ENCODE measurements at regions not wholly inside any gene's neighbourhood (a gene's known extent, or its start where the extent isn't known, plus 50 kb on each side); places are given as distances from the start of the nearest gene placed in this dataset.
"Not testable (repeated sequence)": the region's sequence is repeated elsewhere in the genome, so short reads cannot be mapped to it uniquely, and the experiment has no call there.

DNA sequence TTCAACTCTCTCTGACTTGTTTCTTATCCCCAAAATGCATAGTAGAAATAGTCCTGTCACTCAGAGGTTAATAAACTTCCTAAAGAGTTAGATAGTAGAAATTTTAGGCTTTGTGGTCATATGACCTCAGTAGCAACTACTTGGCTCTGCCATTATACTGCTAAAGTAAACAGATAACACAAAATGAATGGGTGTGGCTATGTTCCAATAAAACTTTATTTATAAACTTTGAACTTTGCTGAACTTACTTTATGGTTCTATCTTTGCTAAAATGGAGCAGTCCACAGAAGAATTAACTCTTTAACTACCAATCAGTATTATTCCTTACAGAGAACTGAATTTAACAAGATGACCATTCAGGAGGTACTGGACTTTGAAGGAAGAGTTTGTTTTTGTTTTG, 393.6 kb upstream of the CDIN1 start:
- H3K4me1 Mint-ChIP-seq = no peaks in the 10 kb centered on the region
- no peak overlapping the region for H3K4me3 Mint-ChIP-seq
- DNase-seq = no peak
- no peaks in the 10 kb centered on the region for H3K36me3 Mint-ChIP-seq (ENCODE audit: low read depth)
- POLR2A ChIA-PET = no interaction called here
- CTCF ChIA-PET = no interaction called here
- no peak for ATAC-seq
- peaks cover 7% of the 10 kb centered on the region for H3K9me3 Mint-ChIP-seq (ENCODE audit: low read depth)
- no peak overlapping the region for H3K27ac Mint-ChIP-seq
- intact Hi-C loops (cut with DNase I, micrococcal nuclease) = no loop called here
- no peaks in the 10 kb centered on the region for H3K27me3 Mint-ChIP-seq

DNA sequence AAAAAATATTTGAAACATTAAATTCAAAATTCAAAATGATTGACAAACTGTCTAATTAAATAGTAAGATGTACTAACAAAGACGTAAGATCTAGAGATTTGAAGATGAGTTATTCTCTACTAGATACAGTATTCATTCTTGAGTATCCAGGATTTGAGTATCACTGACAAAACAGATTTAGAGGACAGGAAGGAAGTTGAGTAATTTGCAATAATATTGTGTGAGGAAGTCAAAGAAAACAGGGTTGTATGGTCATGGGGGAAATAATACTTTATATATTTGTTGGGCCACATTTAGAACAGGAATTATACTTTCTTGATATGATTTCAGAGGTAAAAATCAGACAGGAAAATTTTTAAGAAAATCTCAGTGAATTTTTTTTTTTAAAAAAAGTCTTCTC, 393.1 kb upstream of the CDIN1 start:
- ChIA-PET POLR2A (no interaction called here), CTCF (no interaction called here)

DNA sequence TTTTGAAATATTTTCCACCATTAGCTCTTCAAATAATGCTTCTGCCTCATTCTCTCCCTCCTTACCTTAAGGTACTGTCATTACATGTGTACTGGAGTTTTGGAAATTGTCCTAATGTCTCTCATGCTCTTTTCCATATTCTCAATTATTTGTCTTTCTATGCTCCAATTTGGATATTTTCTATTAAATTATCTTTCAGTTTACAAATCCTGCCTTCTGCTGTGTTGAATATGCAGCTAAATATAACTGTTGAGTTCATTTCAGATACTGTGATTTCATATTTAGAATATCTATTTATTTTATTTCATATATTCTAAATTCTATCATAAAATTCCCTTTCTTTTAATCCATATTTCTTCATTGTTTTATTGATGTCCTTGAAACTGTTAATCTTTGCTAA, 388.0 kb upstream of the CDIN1 start:
- Mint-ChIP-seq H3K36me3 (ENCODE audit: low read depth) (no peaks in the 10 kb centered on the region), H3K4me1 (no peaks in the 10 kb centered on the region), H3K27me3 (no peaks in the 10 kb centered on the region), H3K27ac (no peak overlapping the region), H3K9me3 (ENCODE audit: low read depth) (no peaks in the 10 kb centered on the region), H3K4me3 (no peak overlapping the region)
- DNase-seq (no peak), ATAC-seq (no peak)
- CTCF ChIA-PET = no interaction called here
- POLR2A ChIA-PET = no interaction called here
- intact Hi-C loops (cut with DNase I, micrococcal nuclease) = no loop called here

More for the DNA sequence above, 393.1 kb upstream of the CDIN1 start:
- Mint-ChIP-seq H3K36me3 (ENCODE audit: low read depth) (no peaks in the 10 kb centered on the region), H3K4me3 (no peak overlapping the region), H3K4me1 (no peaks in the 10 kb centered on the region), H3K27me3 (no peaks in the 10 kb centered on the region), H3K27ac (no peak overlapping the region), H3K9me3 (ENCODE audit: low read depth) (peaks cover 7% of the 10 kb centered on the region)
- DNase-seq (no peak), ATAC-seq (no peak)
- intact Hi-C loops (cut with DNase I, micrococcal nuclease) = no loop called here

DNA sequence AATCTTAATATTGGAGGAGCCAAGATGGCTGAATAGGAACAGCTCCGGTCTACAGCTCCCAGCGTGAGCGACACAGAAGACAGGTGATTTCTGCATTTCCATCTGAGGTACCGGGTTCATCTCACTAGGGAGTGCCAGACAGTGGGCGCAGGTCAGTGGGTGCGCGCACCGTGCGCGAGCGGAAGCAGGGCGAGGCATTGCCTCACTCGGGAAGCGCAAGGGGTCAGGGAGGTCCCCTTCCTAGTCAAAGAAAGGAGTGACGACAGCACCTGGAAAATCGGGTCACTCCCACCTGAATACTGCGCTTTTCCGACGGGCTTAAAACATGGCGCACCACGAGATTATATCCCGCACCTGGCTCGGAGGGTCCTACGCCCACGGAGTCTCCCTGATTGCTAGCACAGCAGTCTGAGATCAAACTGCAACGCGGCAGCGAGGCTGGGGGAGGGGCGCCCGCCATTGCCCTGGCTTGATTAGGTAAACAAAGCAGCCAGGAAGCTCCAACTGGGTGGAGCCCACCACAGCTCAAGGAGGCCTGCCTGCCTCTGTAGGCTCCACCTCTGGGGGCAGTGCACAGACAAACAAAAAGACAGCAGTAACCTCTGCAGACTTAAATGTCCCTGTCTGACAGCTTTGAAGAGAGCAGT, 383.9 kb upstream of the CDIN1 start:
- H3K9me3 Mint-ChIP-seq (ENCODE audit: low read depth); H3K4me1 Mint-ChIP-seq; intact Hi-C loops (cut with DNase I, micrococcal nuclease); CTCF ChIA-PET; H3K27me3 Mint-ChIP-seq; H3K4me3 Mint-ChIP-seq; DNase-seq; H3K36me3 Mint-ChIP-seq (ENCODE audit: low read depth); H3K27ac Mint-ChIP-seq; ATAC-seq; POLR2A ChIA-PET: not testable (repeated sequence)

DNA sequence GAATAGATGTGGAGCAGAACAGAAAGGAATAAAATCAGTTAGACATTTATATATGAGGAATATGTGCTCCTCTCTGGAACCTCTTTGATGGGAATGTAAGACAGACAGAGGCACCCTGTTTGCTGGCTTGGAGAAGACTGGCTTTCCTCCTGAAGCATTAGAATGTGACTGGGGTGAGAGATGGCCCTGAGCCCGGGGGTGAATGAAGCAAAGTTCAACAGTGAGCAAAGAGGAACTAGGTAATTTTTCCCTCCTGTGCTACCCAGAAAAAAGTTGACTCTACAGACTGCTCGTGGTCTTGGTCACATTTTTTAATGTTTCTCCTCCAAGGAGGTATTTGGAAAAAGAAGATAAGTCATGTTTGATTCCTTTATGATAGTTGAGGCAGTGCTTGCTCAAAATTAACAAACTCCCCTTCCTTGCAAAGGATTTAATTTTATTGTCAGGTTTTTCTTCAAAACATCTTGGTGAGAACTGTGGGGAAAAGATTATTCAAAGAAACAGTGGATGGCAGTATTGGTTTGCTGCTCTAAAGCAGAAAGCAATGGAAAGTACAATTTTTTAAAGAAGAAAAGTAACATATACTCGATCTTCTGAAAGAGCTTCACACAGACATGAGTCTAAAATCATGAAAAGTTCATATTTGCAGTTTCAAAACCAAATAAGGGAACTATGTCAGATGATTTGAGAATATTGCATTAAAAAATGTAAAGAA, 370.4 kb upstream of the CDIN1 start:
- H3K9me3 Mint-ChIP-seq (ENCODE audit: low read depth) = no peaks in the 10 kb centered on the region
- H3K36me3 Mint-ChIP-seq (ENCODE audit: low read depth) = no peaks in the 10 kb centered on the region
- ChIA-PET CTCF (no interaction called here), POLR2A (no interaction called here)
- intact Hi-C loops (cut with DNase I, micrococcal nuclease) = no loop called here
- H3K27me3 Mint-ChIP-seq = no peaks in the 10 kb centered on the region
- DNase-seq = no peak
- no peak overlapping the region for H3K27ac Mint-ChIP-seq
- no peaks in the 10 kb centered on the region for H3K4me1 Mint-ChIP-seq
- no peak overlapping the region for H3K4me3 Mint-ChIP-seq
- ATAC-seq = no peak

DNA sequence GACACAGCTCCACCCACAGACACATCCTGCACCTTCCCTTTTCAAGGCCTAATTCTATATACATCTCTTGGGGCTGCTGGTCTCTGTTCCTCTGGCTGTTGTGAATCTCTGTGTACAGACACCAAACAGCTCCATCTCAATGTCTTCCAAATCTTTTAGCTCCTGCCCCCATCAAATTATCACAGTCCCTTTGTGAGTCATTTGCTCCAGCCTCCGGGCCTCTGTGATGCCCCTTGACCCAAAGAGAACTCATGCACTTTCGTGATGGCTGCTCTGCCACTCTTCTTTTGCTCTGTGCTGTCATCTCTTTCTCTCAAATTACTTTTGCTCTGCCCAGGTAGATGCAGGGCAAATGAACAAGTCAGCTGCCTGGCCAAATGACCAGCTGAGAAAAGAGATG, 369.0 kb upstream of the CDIN1 start:
- H3K4me3 Mint-ChIP-seq = no peak overlapping the region
- ATAC-seq (no peak), DNase-seq (no peak)
- intact Hi-C loops (cut with DNase I, micrococcal nuclease) = no loop called here
- H3K36me3 Mint-ChIP-seq (ENCODE audit: low read depth) = no peaks in the 10 kb centered on the region
- CTCF ChIA-PET = interaction anchor here (0.9 kb wide), 1 partner anchor 16 kb away, joined by 3 read pairs; no protein-coding TSS in a partner anchor
- no peaks in the 10 kb centered on the region for H3K9me3 Mint-ChIP-seq (ENCODE audit: low read depth)
- no peak overlapping the region for H3K27ac Mint-ChIP-seq
- no peaks in the 10 kb centered on the region for H3K27me3 Mint-ChIP-seq
- H3K4me1 Mint-ChIP-seq = no peaks in the 10 kb centered on the region
- POLR2A ChIA-PET = no interaction called here

DNA sequence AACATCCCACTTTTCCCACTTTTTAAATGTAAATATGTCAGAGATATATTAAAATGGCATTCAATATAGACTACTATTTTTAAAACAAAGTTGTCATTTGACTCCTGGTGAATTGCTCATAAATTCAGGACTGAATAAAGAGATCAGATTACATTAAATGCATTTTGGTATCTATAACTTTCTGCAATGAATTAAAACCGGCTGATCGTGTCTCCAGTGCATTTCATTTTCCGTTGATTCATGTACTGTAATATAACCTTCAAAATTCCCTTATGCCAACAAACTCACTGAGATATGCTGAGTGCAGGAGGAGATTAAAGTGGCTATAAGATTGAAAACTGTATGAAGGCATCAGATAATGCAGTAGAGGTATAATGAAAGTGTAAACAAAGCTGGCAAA, 361.1 kb upstream of the CDIN1 start:
- ChIA-PET POLR2A (no interaction called here), CTCF (no interaction called here)
- DNase-seq (no peak), ATAC-seq (no peak)
- Mint-ChIP-seq H3K27me3 (no peaks in the 10 kb centered on the region), H3K4me3 (no peak overlapping the region), H3K9me3 (ENCODE audit: low read depth) (peaks cover 6% of the 10 kb centered on the region), H3K4me1 (no peaks in the 10 kb centered on the region), H3K36me3 (ENCODE audit: low read depth) (no peaks in the 10 kb centered on the region), H3K27ac (no peak overlapping the region)
- intact Hi-C loops (cut with DNase I, micrococcal nuclease) = no loop called here

DNA sequence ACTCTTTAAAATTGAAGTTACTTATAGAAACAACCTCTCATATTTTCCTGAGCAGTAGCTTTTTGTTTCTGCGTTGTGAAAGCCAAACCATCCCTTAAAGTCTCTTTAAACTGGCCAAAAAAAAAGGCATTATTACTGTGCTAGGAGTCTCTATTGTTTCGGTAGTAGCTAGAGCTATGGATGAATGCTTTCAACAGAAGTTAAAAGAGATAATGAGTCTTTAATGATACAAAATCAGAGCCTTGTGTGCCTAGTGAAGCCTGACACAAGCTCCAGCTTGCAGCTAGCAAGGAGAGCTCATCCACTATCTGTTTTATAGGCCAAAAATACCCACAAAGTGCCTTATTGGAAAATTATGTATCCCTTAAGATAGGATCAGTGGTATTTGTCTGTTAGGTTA, 360.4 kb upstream of the CDIN1 start:
- CTCF ChIA-PET = no interaction called here
- peaks cover 6% of the 10 kb centered on the region for H3K9me3 Mint-ChIP-seq (ENCODE audit: low read depth)
- H3K4me1 Mint-ChIP-seq = no peaks in the 10 kb centered on the region
- no peak overlapping the region for H3K27ac Mint-ChIP-seq
- intact Hi-C loops (cut with DNase I, micrococcal nuclease) = no loop called here
- no peaks in the 10 kb centered on the region for H3K36me3 Mint-ChIP-seq (ENCODE audit: low read depth)
- no peaks in the 10 kb centered on the region for H3K27me3 Mint-ChIP-seq
- ATAC-seq (no peak), DNase-seq (no peak)
- POLR2A ChIA-PET = no interaction called here
- H3K4me3 Mint-ChIP-seq = no peak overlapping the region

DNA sequence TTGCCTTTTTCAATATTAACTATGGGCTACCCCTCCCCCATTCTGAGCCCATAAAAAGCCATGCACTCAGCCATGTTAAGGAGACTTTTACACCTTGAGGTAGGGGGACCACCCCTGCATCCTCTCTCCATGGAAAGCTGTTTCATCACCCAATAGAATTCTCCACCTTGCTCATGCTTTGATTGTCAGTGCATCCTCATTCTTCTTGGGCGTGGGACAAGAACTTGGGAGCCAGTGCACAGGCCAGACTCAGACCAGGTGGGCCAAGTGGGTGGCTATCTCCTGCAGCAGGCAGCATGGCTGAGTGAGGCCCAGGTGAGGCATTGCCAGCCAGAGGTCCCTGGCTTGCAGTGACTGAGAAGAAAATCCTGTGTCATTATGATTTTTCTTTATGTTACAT, 357.4 kb upstream of the CDIN1 start:
- CTCF ChIA-PET = no interaction called here
- DNase-seq (no peak), ATAC-seq (no peak)
- H3K27ac Mint-ChIP-seq = no peak overlapping the region
- POLR2A ChIA-PET = no interaction called here
- peaks cover 6% of the 10 kb centered on the region for H3K9me3 Mint-ChIP-seq (ENCODE audit: low read depth)
- H3K4me1 Mint-ChIP-seq = no peaks in the 10 kb centered on the region
- intact Hi-C loops (cut with DNase I, micrococcal nuclease) = no loop called here
- H3K36me3 Mint-ChIP-seq (ENCODE audit: low read depth) = no peaks in the 10 kb centered on the region
- H3K27me3 Mint-ChIP-seq = no peaks in the 10 kb centered on the region
- no peak overlapping the region for H3K4me3 Mint-ChIP-seq

DNA sequence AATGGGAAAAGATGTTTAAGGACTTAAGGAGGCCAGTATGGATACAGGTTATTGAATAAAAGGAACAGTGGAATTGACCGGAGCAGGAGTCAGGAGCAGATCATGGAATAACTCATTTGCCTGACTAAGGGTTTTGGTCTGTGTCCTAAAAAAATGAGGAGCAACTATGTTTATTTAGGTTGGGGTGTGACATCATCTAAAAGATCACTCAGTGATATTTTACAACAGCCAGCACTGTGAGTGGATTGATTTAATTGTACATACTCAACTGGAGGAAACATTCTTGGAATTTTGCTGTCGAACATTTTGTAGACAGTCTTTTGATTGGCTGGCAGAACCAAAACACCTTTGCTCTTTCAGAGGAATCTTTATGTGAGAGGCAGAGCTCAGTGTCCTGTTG, 348.6 kb upstream of the CDIN1 start:
- DNase-seq (no peak), ATAC-seq (no peak)
- CTCF ChIA-PET = no interaction called here
- H3K36me3 Mint-ChIP-seq (ENCODE audit: low read depth) = no peaks in the 10 kb centered on the region
- intact Hi-C loops (cut with DNase I, micrococcal nuclease) = no loop called here
- H3K27me3 Mint-ChIP-seq = no peaks in the 10 kb centered on the region
- no peak overlapping the region for H3K4me3 Mint-ChIP-seq
- H3K9me3 Mint-ChIP-seq (ENCODE audit: low read depth) = peaks cover 8% of the 10 kb centered on the region
- POLR2A ChIA-PET = no interaction called here
- H3K27ac Mint-ChIP-seq = no peak overlapping the region
- H3K4me1 Mint-ChIP-seq = no peaks in the 10 kb centered on the region

DNA sequence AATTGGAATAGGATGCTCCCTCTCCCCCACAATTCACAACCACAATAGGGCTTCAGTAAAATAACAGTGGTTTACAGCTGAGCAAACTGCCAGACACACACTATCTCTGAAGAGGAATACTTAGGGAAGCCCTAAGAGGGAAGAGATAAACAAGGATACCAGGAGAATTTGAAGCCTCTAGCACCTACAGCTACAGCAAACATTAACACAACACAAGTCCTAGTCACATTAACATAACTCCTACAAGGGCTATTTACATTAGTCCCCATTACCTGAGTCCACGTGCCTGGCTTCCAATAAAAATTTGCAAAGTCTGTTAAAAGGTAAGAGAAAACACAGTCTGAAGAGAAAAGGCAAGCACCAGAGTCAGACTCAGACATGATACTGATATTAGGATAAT, 346.9 kb upstream of the CDIN1 start:
- Mint-ChIP-seq H3K4me3 (no peak overlapping the region), H3K27ac (no peak overlapping the region), H3K4me1 (no peaks in the 10 kb centered on the region), H3K27me3 (no peaks in the 10 kb centered on the region), H3K36me3 (ENCODE audit: low read depth) (no peaks in the 10 kb centered on the region), H3K9me3 (ENCODE audit: low read depth) (peaks cover 8% of the 10 kb centered on the region)
- DNase-seq = no peak
- intact Hi-C loops (cut with DNase I, micrococcal nuclease) = no loop called here
- CTCF ChIA-PET = no interaction called here
- no peak for ATAC-seq
- POLR2A ChIA-PET = no interaction called here

DNA sequence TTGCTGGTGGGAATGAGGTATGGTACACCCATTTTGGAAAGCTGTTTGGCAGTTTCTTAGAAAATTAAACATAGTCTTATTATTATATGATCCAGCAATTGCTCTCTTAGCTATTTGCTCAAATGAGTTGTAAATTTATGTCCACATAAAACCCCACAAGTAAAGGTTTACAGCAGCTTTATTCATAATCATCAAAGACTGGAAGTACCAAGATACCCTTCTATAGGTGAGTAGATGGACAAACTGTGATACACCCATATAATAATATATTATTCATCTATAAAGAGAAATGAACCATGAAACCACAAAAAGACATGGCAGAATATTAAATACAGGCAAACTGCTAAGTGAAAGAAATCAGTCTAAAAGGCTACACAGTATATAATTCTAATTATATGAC, 344.7 kb upstream of the CDIN1 start:
- peaks cover 8% of the 10 kb centered on the region for H3K9me3 Mint-ChIP-seq (ENCODE audit: low read depth)
- no peak for DNase-seq

DNA sequence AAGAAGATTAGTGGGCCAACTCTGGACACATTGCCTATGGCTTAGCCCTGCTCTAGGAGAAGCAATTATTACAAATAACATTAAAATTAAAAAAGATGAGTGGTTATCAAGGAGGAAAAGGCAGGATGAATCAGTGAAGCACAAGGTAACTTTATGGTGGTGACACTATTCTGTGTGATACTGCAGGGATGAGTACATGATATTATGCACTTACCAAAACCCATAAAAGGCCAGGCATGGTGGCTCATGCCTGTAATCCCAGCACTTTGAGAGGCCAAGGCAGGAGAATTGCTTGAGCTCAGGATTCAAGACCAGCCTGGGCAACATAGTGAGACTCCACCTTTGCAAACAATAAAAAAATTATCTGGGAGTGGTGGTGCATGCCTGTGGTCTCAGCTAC, 344.3 kb upstream of the CDIN1 start:
- Mint-ChIP-seq H3K27ac (no peak overlapping the region), H3K9me3 (ENCODE audit: low read depth) (peaks cover 8% of the 10 kb centered on the region), H3K36me3 (ENCODE audit: low read depth) (no peaks in the 10 kb centered on the region), H3K4me3 (no peak overlapping the region), H3K4me1 (no peaks in the 10 kb centered on the region), H3K27me3 (no peaks in the 10 kb centered on the region)
- intact Hi-C loops (cut with DNase I, micrococcal nuclease) = no loop called here
- DNase-seq (no peak), ATAC-seq (no peak)
- POLR2A ChIA-PET = no interaction called here
- CTCF ChIA-PET = no interaction called here

More for the DNA sequence above, 344.7 kb upstream of the CDIN1 start:
- Mint-ChIP-seq H3K27ac (no peak overlapping the region), H3K4me3 (no peak overlapping the region), H3K4me1 (no peaks in the 10 kb centered on the region), H3K36me3 (ENCODE audit: low read depth) (no peaks in the 10 kb centered on the region), H3K27me3 (no peaks in the 10 kb centered on the region)
- ATAC-seq = no peak
- intact Hi-C loops (cut with DNase I, micrococcal nuclease) = no loop called here
- POLR2A ChIA-PET = no interaction called here
- CTCF ChIA-PET = no interaction called here

Measured in activated CD4-positive, alpha-beta T cell treated with anti-CD3 and anti-CD28 coated beads for 36 hours (primary cell).